SJCRH30 (cell line): ENCODE measurements at regions not wholly inside any gene's neighbourhood (a gene's known extent, or its start where the extent isn't known, plus 50 kb on each side); places are given as distances from the start of the nearest gene placed in this dataset.
"Not testable (repeated sequence)": the region's sequence is repeated elsewhere in the genome, so short reads cannot be mapped to it uniquely, and the experiment has no call there.

Experiments
- DNase-seq, 2 experiments: peaks; one replicate each; pipeline ENCODE4 v3.0.0-alpha.2; 2015 to 2020
- H3K27ac ChIP-seq: fragments of 250-450 bp; sonication (Bioruptor Pico); 2 replicates; pipeline ENCODE4 v1.5.1; 2020; ENCODE audit warnings: mild to moderate bottlenecking, moderate library complexity
- H3K27me3 ChIP-seq: fragments of 250-450 bp; sonication (Bioruptor Pico); 2 replicates; pipeline ENCODE4 v1.5.1; 2020; ENCODE audit warnings: mild to moderate bottlenecking, moderate library complexity
- H3K36me3 ChIP-seq: fragments of 250-450 bp; sonication (Bioruptor Pico); 2 replicates; pipeline ENCODE4 v1.5.1; 2020; ENCODE audit warnings: mild to moderate bottlenecking, moderate library complexity
- H3K4me1 ChIP-seq: fragments of 250-450 bp; sonication (Bioruptor Pico); 2 replicates; pipeline ENCODE4 v1.5.1; 2020; ENCODE audit warnings: mild to moderate bottlenecking, moderate library complexity
- H3K4me3 ChIP-seq: fragments of 250-450 bp; sonication (Bioruptor Pico); 2 replicates; pipeline ENCODE4 v1.5.1; 2020; ENCODE audit warnings: mild to moderate bottlenecking, moderate library complexity
- H3K9me3 ChIP-seq: fragments of 250-450 bp; sonication (Bioruptor Pico); replicated peaks from 2 replicates; pipeline ENCODE4 v1.5.1; 2020; ENCODE audit warnings: mild to moderate bottlenecking, moderate library complexity

- H3K4me3 ChIP-seq: no peak overlapping the region
- no peak for DNase-seq
- no peaks in the 10 kb centered on the region for H3K36me3 ChIP-seq
- H3K27ac ChIP-seq: no peak overlapping the region
- no peaks in the 10 kb centered on the region for H3K9me3 ChIP-seq
- 0 out of 2 replicates have a peak, but pooled peaks cover 2% of the 10 kb centered on the region for H3K4me1 ChIP-seq
- peaks cover 14% of the 10 kb centered on the region; the same call in 1 of the 2 replicates for H3K27me3 ChIP-seq
Observed at GRCh38 chr11:134858783-134859480, 446.9 kb upstream of the B3GAT1 start.

GRCh38 chr11:134857035-134857434 lies 445.0 kb upstream of the B3GAT1 start:
- Histone ChIP-seq H3K4me1 (no peaks in the 10 kb centered on the region), H3K36me3 (no peaks in the 10 kb centered on the region), H3K4me3 (no peak overlapping the region), H3K27me3 (peaks cover 14% of the 10 kb centered on the region; the same call in 1 of the 2 replicates), H3K9me3 (no peaks in the 10 kb centered on the region), H3K27ac (no peak overlapping the region)
- no peak for DNase-seq

GRCh38 chr11:134856056-134856971 lies 444.3 kb upstream of the B3GAT1 start:
- Histone ChIP-seq H3K9me3 (no peaks in the 10 kb centered on the region), H3K27ac (no peak overlapping the region), H3K27me3 (peaks cover 14% of the 10 kb centered on the region; the same call in 1 of the 2 replicates), H3K36me3 (no peaks in the 10 kb centered on the region), H3K4me1 (no peaks in the 10 kb centered on the region), H3K4me3 (no peak overlapping the region)
- DNase-seq: no peak

- no peaks in the 10 kb centered on the region for H3K9me3 ChIP-seq
- no peak overlapping the region for H3K4me3 ChIP-seq
- H3K27me3 ChIP-seq: peaks cover 9% of the 10 kb centered on the region; the same call in 1 of the 2 replicates
- no peak for DNase-seq
- no peak overlapping the region for H3K27ac ChIP-seq
- H3K36me3 ChIP-seq: no peaks in the 10 kb centered on the region
- no peaks in the 10 kb centered on the region for H3K4me1 ChIP-seq
Observed at GRCh38 chr11:134853992-134854991, 442.2 kb upstream of the B3GAT1 start.

- H3K27me3 ChIP-seq, H3K4me3 ChIP-seq, DNase-seq, H3K4me1 ChIP-seq, H3K9me3 ChIP-seq, H3K36me3 ChIP-seq, H3K27ac ChIP-seq: not testable (repeated sequence)
Observed at GRCh38 chr11:134851503-134852224, 439.6 kb upstream of the B3GAT1 start.

GRCh38 chr11:134850566-134850965 lies 438.5 kb upstream of the B3GAT1 start:
- Histone ChIP-seq H3K4me3 (no peak overlapping the region), H3K4me1 (no peaks in the 10 kb centered on the region), H3K27ac (no peak overlapping the region), H3K9me3 (no peaks in the 10 kb centered on the region), H3K36me3 (no peaks in the 10 kb centered on the region), H3K27me3 (peaks cover 9% of the 10 kb centered on the region; the same call in 1 of the 2 replicates)
- DNase-seq: no peak

GRCh38 chr11:134849833-134850232 lies 437.8 kb upstream of the B3GAT1 start:
- no peaks in the 10 kb centered on the region for H3K36me3 ChIP-seq
- DNase-seq: no peak
- peaks cover 16% of the 10 kb centered on the region for H3K27me3 ChIP-seq
- H3K4me3 ChIP-seq: no peak overlapping the region
- no peak overlapping the region for H3K27ac ChIP-seq
- H3K9me3 ChIP-seq: no peaks in the 10 kb centered on the region
- H3K4me1 ChIP-seq: no peaks in the 10 kb centered on the region

GRCh38 chr11:134847083-134847715 lies 435.2 kb upstream of the B3GAT1 start:
- DNase-seq: no peak
- no peak overlapping the region for H3K27ac ChIP-seq
- no peak overlapping the region for H3K4me3 ChIP-seq
- no peaks in the 10 kb centered on the region for H3K9me3 ChIP-seq
- H3K36me3 ChIP-seq: no peaks in the 10 kb centered on the region
- H3K27me3 ChIP-seq: peaks cover 9% of the 10 kb centered on the region
- H3K4me1 ChIP-seq: no peaks in the 10 kb centered on the region

DNA sequence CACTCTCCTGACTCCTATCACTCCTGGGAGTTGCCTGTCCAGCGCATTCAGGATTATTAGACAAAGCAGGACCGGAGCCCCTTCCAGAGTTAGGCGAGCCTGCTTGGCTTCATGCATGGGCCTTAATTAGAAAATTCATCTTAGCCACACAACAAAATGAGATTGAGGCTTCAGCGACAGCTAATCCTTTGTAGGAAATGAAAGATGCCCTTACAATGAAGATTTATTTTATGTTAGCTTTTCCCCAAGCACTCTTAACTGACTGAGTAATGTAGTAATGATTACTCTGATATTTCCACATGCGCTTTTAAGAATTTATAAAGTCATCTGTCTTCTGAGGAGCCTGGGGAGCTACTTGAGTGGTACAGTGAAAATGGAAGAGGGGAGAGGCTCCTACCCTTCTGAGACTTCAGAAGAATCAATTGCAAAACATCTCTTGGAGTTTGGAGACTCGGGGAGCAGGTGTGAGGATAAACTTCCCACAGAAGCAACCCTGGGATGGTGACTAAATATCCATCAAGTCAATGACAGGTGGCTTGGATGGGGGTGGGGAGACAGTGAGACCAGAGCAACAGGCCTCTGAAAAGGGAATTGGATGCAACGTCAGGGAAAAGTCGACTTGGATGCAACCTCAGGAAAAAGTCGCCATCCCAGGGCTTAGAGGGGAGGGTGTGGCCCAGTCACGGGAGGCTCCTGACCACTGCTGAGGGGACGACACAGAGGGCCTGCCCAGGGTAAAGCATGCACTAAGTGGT lies 434.5 kb upstream of the B3GAT1 start:
- no peaks in the 10 kb centered on the region for H3K36me3 ChIP-seq

DNA sequence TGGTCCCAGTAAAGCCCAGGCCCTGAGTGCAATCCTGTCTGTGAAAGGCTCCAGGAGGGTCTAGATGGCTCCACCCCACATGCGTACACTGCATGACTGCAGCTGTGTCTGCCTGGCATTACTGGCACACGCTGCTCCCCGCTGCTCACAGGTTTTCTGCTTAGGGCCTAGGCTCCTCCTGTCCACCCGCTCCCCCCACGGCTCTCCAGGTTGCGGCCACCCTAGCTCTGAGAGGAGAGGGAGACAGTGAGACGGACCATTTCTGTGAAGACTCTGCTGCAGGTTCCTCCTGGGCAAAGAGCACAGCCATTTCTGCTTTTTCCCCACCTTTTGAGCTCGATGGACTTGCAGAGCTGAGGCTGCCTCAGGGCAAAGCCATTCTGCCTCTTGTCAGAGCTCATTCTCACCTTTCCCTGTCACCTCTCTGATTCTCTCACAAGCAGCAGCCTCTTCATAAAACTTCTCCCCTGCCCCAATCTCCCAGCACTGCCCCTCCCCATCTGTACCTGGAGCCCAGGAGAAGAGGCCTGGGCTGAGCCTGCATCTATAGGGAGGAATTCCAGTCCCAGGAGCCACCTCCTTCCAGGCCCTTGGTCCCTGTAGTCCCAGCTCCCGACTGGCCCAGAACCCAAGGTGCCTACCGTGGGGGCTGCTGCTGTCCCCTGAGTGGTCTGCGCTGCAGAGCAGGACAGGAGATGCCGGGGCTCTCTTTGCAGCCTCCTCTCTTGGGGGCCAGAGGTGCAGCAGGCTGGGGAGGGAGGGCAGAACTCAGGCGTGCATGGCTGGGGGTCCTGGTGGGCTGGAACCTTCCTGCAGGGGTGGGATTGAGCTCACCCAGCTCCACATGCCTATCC lies 433.7 kb upstream of the B3GAT1 start:
- no peaks in the 10 kb centered on the region for H3K36me3 ChIP-seq
- no peaks in the 10 kb centered on the region for H3K4me1 ChIP-seq
- peaks cover 9% of the 10 kb centered on the region for H3K27me3 ChIP-seq
- no peak overlapping the region for H3K4me3 ChIP-seq
- H3K27ac ChIP-seq: no peak overlapping the region
- DNase-seq: no peak
- H3K9me3 ChIP-seq: no peaks in the 10 kb centered on the region

More for the DNA sequence above, 434.5 kb upstream of the B3GAT1 start:
- Histone ChIP-seq H3K27me3 (peaks cover 9% of the 10 kb centered on the region), H3K27ac (no peak overlapping the region), H3K4me1 (no peaks in the 10 kb centered on the region), H3K9me3 (no peaks in the 10 kb centered on the region), H3K4me3 (no peak overlapping the region)
- DNase-seq: no peak

GRCh38 chr11:134844838-134845237 lies 432.8 kb upstream of the B3GAT1 start:
- H3K36me3 ChIP-seq: no peaks in the 10 kb centered on the region
- H3K27me3 ChIP-seq: peaks cover 9% of the 10 kb centered on the region
- no peaks in the 10 kb centered on the region for H3K4me1 ChIP-seq
- DNase-seq: no peak
- no peak overlapping the region for H3K4me3 ChIP-seq
- no peaks in the 10 kb centered on the region for H3K9me3 ChIP-seq
- H3K27ac ChIP-seq: no peak overlapping the region

- no peak overlapping the region for H3K4me3 ChIP-seq
- H3K4me1 ChIP-seq: no peaks in the 10 kb centered on the region
- DNase-seq: no peak
- H3K27me3 ChIP-seq: peaks cover 12% of the 10 kb centered on the region
- no peaks in the 10 kb centered on the region for H3K9me3 ChIP-seq
- H3K27ac ChIP-seq: no peak overlapping the region
- no peaks in the 10 kb centered on the region for H3K36me3 ChIP-seq
Observed at GRCh38 chr11:134843735-134844134, 431.7 kb upstream of the B3GAT1 start.
